NCI-H526 (cell line): ENCODE measurements at regions not wholly inside any gene's neighbourhood (a gene's known extent, or its start where the extent isn't known, plus 50 kb on each side); places are given as distances from the start of the nearest gene placed in this dataset.
"Not testable (repeated sequence)": the region's sequence is repeated elsewhere in the genome, so short reads cannot be mapped to it uniquely, and the experiment has no call there.

Experiments used
- DNase-seq, 2 experiments: peaks; one replicate each; lab custom pipeline; 2025; lab: John Stamatoyannopoulos, UW

DNA sequence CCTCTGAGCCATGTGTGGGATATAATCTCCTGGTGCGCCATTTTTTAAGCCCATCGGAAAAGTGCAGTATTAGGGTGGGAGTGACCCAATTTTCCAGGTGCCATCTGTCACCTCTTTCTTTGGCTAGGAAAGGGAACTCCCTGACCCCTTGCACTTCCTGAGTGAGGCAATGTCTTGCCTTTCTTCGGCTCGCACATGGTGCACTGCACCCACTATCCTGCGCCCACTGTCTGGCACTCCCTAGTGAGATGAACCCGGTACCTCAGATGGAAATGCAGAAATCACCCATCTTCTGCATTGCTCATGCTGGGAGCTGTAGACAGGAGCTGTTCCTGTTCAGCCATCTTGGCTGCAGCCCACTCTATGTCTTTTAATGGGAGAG, 64.7 kb downstream of the OR13A1 start:
- not testable (repeated sequence) for DNase-seq
